Subcutaneous abdominal adipose tissue (tissue), 5 donors: ENCODE measurements at regions not wholly inside any gene's neighbourhood (a gene's known extent, or its start where the extent isn't known, plus 50 kb on each side); places are given as distances from the start of the nearest gene placed in this dataset.

Experiments
- H3K27ac ChIP-seq: one replicate; pipeline ENCODE4 v1.7.0; 2013; ENCODE audit warnings: low read depth, mild to moderate bottlenecking, inconsistent platforms, low read length, moderate library complexity
- H3K27me3 ChIP-seq, 5 donors: one replicate each; pipeline ENCODE4 v1.7.0; 2013; ENCODE audit warnings: low read length in 5 of 5, inconsistent platforms in 1 of 5; ENCODE audit not compliant: control insufficient read depth in 5 of 5, insufficient read depth in 4 of 5
- H3K36me3 ChIP-seq, 5 donors: one replicate each; pipeline ENCODE4 v1.7.0; 2013; ENCODE audit warnings: low read length in 5 of 5; ENCODE audit not compliant: control insufficient read depth in 5 of 5, insufficient read depth in 5 of 5
- H3K4me1 ChIP-seq, 5 donors: one replicate each; pipeline ENCODE4 v1.7.0; 2013; ENCODE audit warnings: low read length in 5 of 5, mild to moderate bottlenecking in 3 of 5, moderate library complexity in 1 of 5; ENCODE audit not compliant: control insufficient read depth in 5 of 5, insufficient read depth in 5 of 5
- H3K4me3 ChIP-seq, 5 donors: one replicate each; pipeline ENCODE4 v1.7.0; 2013; ENCODE audit warnings: low read length in 5 of 5, low read depth in 1 of 5
- H3K9ac ChIP-seq, 5 donors: one replicate each; pipeline ENCODE4 v1.7.0; 2013; ENCODE audit warnings: low read length in 5 of 5, mild to moderate bottlenecking in 4 of 5, moderate library complexity in 3 of 5
- H3K9me3 ChIP-seq, 5 donors: one replicate each; pipeline ENCODE4 v1.7.0; 2013; ENCODE audit warnings: low read length in 5 of 5; ENCODE audit not compliant: control insufficient read depth in 5 of 5
- donor health status: healthy.
- donor health status: healthy.
- donor health status: healthy.
- donor health status: healthy.
- donor health status: healthy.

DNA sequence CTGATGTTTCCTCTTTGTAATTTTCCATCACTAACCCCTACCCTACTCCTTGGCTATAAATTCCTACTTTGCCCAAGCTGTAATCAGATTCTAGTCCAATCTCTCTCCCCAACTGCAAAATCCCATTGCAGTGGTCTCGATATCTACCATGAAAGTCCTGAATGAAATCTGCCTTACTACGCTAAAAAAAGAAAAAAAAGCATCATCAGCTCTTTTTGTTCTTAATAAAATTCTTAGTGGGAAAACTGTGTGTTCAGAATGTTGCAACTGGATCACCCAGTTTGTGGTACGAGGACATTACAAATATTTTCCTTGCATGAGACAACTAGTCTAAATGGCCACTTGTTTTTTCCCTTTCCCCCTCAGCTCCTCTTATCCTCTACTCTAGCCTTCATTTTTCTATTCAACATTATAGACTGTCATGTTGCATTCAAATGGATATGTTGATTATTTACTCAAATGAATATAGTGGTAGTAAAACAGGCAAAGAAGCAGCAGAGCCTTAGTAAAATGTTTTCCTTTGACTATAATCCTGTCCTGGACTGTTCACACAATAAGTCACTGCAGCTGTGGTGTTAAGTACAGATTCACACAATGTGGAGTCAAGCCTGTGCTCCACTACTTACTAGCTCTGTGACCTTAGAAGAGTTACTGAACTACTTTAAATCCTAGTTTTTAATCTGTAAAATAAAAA is 527.1 kb upstream of the MARCKS start:
- Histone ChIP-seq H3K27ac (no peak overlapping the region), H3K4me3 (no peak overlapping the region), H3K9ac (no peak overlapping the region), H3K36me3 (no peaks in the 10 kb centered on the region), H3K4me1 (no peaks in the 10 kb centered on the region), H3K9me3 (no peaks in the 10 kb centered on the region), H3K27me3 (no peaks in the 10 kb centered on the region)

GRCh38 chr6:113330636-113330946 is 526.6 kb upstream of the MARCKS start:
- Histone ChIP-seq H3K4me1 (no peaks in the 10 kb centered on the region), H3K27ac (no peak overlapping the region)

DNA sequence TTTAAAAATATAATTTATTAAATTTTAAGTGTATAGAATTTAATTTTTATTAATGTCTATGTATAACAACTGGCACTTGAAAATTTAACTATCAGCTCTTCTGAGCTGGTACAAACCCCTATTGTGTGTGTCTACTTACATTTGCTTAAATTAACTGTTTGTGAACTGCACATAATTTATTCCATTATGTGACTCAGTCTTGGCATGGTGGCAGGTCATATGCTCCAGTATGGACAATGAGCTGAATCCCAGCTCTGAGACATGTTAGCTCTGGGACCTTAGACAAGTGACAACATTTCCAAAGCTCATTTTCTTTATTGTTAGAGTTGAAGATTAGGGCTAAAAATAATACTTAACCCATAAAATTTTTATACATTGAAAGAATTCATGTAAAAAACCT is 526.1 kb upstream of the MARCKS start:
- Histone ChIP-seq H3K4me1 (no peaks in the 10 kb centered on the region), H3K36me3 (no peaks in the 10 kb centered on the region), H3K9ac (no peak overlapping the region), H3K27me3 (no peaks in the 10 kb centered on the region), H3K27ac (no peak overlapping the region), H3K4me3 (no peak overlapping the region), H3K9me3 (no peaks in the 10 kb centered on the region)

More at GRCh38 chr6:113330636-113330946, 526.6 kb upstream of the MARCKS start:
- no peaks in the 10 kb centered on the region for H3K27me3 ChIP-seq
- H3K36me3 ChIP-seq, result no peaks in the 10 kb centered on the region
- H3K9me3 ChIP-seq, result no peaks in the 10 kb centered on the region
- no peak overlapping the region for H3K4me3 ChIP-seq
- H3K9ac ChIP-seq, result no peak overlapping the region

- peaks cover 0 to 17% (median 7%) of the 10 kb centered on the region in 5 donors for H3K4me1 ChIP-seq
These were observed 518.5 kb upstream of the MARCKS start for GRCh38 chr6:113338644-113339043.

GRCh38 chr6:113339209-113339608 is 517.9 kb upstream of the MARCKS start:
- no peaks in the 10 kb centered on the region for H3K9me3 ChIP-seq
- no peak overlapping the region for H3K9ac ChIP-seq
- peaks cover 0 to 17% (median 7%) of the 10 kb centered on the region in 5 donors for H3K4me1 ChIP-seq
- H3K27me3 ChIP-seq, result no peaks in the 10 kb centered on the region
- no peaks in the 10 kb centered on the region for H3K36me3 ChIP-seq
- no peak overlapping the region for H3K27ac ChIP-seq
- H3K4me3 ChIP-seq, result no peak overlapping the region

More at GRCh38 chr6:113338644-113339043, 518.5 kb upstream of the MARCKS start:
- Histone ChIP-seq H3K27ac (no peak overlapping the region), H3K4me3 (no peak overlapping the region), H3K9ac (no peak overlapping the region), H3K27me3 (no peaks in the 10 kb centered on the region), H3K36me3 (no peaks in the 10 kb centered on the region), H3K9me3 (no peaks in the 10 kb centered on the region)

DNA sequence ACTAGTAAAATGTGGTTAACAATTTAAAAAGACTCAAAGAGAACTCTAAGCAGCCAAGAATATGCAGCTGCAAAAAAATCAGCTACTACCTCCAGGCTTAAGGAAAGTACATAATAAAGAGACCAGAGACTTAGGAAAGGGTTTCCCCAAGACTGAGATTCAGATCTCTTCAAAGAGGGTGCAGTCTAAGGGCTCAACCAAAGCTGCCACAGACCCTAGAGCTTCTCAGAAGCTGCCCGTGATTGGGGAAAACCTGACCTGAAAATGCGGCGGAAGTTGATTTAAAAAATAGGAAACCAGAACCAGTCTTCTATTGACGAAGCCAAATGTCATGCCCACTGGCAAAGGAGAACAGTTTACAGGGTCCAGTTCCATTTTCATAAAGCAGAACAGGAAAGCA is 516.8 kb upstream of the MARCKS start:
- Histone ChIP-seq H3K4me1 (peaks cover 0 to 18% (median 7%) of the 10 kb centered on the region in 5 donors), H3K27ac (no peak overlapping the region), H3K4me3 (no peak overlapping the region), H3K27me3 (no peaks in the 10 kb centered on the region), H3K36me3 (no peaks in the 10 kb centered on the region), H3K9me3 (no peaks in the 10 kb centered on the region), H3K9ac (no peak overlapping the region)

GRCh38 chr6:113343940-113344339 is 513.2 kb upstream of the MARCKS start:
- Histone ChIP-seq H3K36me3 (no peaks in the 10 kb centered on the region), H3K4me3 (no peak overlapping the region), H3K9ac (no peak overlapping the region), H3K27ac (no peak overlapping the region), H3K4me1 (peaks cover 0 to 10% (median 5%) of the 10 kb centered on the region in 5 donors), H3K9me3 (no peaks in the 10 kb centered on the region), H3K27me3 (no peaks in the 10 kb centered on the region)

DNA sequence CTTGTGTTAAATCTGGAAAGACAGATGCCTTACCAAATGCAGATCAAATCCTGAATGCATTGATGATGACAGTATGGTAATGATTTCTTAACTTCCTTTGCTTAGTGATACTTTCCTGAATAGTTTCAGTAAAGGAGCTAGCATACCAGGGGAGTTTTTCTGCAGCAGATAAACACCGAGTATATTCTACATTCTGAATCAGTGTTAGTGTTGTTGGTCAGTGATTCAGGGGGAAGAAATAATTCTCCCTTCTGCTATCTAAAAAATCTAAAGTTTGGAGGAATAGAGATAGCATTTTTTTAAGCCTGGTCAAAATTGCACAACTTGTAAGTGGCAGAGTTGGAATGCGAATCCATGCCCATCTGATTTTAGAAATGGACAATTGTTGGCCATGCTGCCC is 512.2 kb upstream of the MARCKS start:
- Histone ChIP-seq H3K4me3 (no peak overlapping the region), H3K9me3 (no peaks in the 10 kb centered on the region), H3K9ac (no peak overlapping the region), H3K27me3 (no peaks in the 10 kb centered on the region), H3K27ac (no peak overlapping the region), H3K36me3 (no peaks in the 10 kb centered on the region), H3K4me1 (peaks cover 0 to 5% (median 0%) of the 10 kb centered on the region in 5 donors)

DNA sequence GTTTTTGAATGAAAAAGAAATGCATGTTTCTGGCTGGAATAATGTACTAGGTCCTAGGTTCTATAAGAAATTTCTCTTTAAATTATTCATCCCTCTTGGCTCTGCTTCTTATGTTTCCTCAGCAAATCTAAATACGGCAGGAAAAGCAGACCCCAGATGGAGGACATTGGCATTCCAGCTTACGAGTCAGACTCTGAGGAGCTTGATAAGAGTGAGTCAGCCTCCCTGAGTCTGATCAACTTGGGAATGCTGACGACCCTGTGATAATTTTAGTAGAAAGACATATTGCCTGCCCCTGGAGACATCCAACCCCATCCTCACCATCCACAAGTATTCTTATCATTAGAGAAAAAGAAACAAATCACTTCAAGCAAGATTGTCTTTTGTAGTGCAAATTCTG is 509.7 kb upstream of the MARCKS start:
- H3K4me1 ChIP-seq, result peaks cover 3 to 24% (median 21%) of the 10 kb centered on the region in 5 donors
- no peaks in the 10 kb centered on the region for H3K36me3 ChIP-seq
- H3K9me3 ChIP-seq, result no peaks in the 10 kb centered on the region
- no peak overlapping the region for H3K27ac ChIP-seq
- no peaks in the 10 kb centered on the region for H3K27me3 ChIP-seq
- H3K9ac ChIP-seq, result no peak overlapping the region
- no peak overlapping the region for H3K4me3 ChIP-seq

DNA sequence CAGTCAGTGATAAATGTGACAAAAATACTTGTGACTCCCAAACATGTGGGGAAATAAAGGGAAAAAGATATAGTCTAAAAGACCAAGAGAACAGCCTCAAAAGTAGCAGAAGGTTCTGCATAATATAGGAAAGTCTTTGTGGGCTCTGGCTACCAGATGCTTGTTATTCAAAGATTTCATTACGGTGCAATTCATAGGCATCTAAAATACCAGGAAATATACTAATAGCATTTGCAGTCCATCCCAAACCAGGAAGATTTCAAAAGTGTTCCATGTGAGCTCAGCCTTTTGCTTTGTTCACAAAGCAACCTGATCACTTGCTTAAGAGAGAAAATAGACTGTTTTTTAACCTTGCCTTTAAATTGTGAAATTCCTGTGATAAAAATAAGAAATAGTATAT is 506.7 kb upstream of the MARCKS start:
- Histone ChIP-seq H3K4me3 (no peak overlapping the region), H3K4me1 (peaks cover 3 to 23% (median 19%) of the 10 kb centered on the region in 5 donors), H3K27ac (no peak overlapping the region), H3K9me3 (no peaks in the 10 kb centered on the region), H3K27me3 (no peaks in the 10 kb centered on the region), H3K36me3 (no peaks in the 10 kb centered on the region), H3K9ac (no peak overlapping the region)
